ENCODE measurements at regions not wholly inside any gene's neighbourhood (a gene's known extent, or its start where the extent isn't known, plus 50 kb on each side); places are given as distances from the start of the nearest gene placed in this dataset.

GRCh38 chr18:45320724-45321123, 294.6 kb upstream of the SLC14A2 start:
- H3K4me3 ChIP-seq (ENCODE audit: low read depth, low read length, poor library complexity, severe bottlenecking), result no peak overlapping the region
- no TSS peak for BruUV-seq (replicated peaks)
- no peak overlapping the region for H3K27ac ChIP-seq (ENCODE audit: low read depth, low read length, poor library complexity, severe bottlenecking)
- no peaks in the 10 kb centered on the region for H3K4me1 ChIP-seq (ENCODE audit: insufficient read depth, low read length, poor library complexity, severe bottlenecking)
- intact Hi-C loops (cut with micrococcal nuclease; ENCODE audit: unreplicated experiment), result no loop called here
- ChIA-PET POLR2A (ENCODE audit: low non-redundant PET) (no interaction called here), CTCF (no interaction called here)
- no peaks in the 10 kb centered on the region for H3K9me3 ChIP-seq (ENCODE audit: low read depth, low read length, poor library complexity, severe bottlenecking)
- TF ChIP-seq CTCF (conservative IDR thresholded peaks at IDR 0.05; ENCODE audit: low read depth, low read length), result no peak
- no peak for TF ChIP-seq EZH2 (IDR thresholded peaks at IDR 0.05; ENCODE audit: borderline replicate concordance, low read depth, low read length, poor library complexity, severe bottlenecking)
- DNase-seq (ENCODE audit: low spot score), result no peak
- no peaks in the 10 kb centered on the region for H3K36me3 ChIP-seq (ENCODE audit: insufficient read depth, low read length, poor library complexity, severe bottlenecking)
- peaks cover 9% of the 10 kb centered on the region for H3K27me3 ChIP-seq (replicated peaks; ENCODE audit: insufficient read depth, low read depth, low read length, poor library complexity)

DNA sequence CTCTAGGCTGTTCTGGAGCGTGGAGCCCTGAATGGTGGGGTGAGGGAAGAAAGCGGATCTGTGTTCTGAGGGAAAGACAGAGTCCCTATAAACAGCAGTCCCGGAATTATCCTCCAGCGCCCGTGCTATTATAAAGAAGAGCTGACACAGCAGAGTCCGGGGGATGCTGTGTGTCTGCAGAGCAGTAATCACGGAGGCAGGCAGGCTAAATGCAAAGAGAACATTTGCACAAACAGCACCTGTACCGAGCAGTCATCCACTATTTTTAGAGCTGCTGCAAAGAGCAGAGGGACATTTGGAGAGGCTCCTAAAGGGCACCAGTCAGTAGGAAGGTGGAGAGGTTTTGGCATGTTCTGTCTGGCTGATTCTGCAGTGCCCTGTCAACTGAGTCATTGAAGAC, 293.8 kb upstream of the SLC14A2 start:
- BruUV-seq (replicated peaks), result no TSS peak
- no peaks in the 10 kb centered on the region for H3K9me3 ChIP-seq (ENCODE audit: low read depth, low read length, poor library complexity, severe bottlenecking)
- CTCF ChIA-PET, result no interaction called here
- no peaks in the 10 kb centered on the region for H3K36me3 ChIP-seq (ENCODE audit: insufficient read depth, low read length, poor library complexity, severe bottlenecking)
- POLR2A ChIA-PET (ENCODE audit: low non-redundant PET), result no interaction called here
- no peaks in the 10 kb centered on the region for H3K4me1 ChIP-seq (ENCODE audit: insufficient read depth, low read length, poor library complexity, severe bottlenecking)
- peaks cover 13% of the 10 kb centered on the region for H3K27me3 ChIP-seq (replicated peaks; ENCODE audit: insufficient read depth, low read depth, low read length, poor library complexity)
- intact Hi-C loops (cut with micrococcal nuclease; ENCODE audit: unreplicated experiment), result no loop called here
- no peak for TF ChIP-seq CTCF (conservative IDR thresholded peaks at IDR 0.05; ENCODE audit: low read depth, low read length)
- TF ChIP-seq EZH2 (IDR thresholded peaks at IDR 0.05; ENCODE audit: borderline replicate concordance, low read depth, low read length, poor library complexity, severe bottlenecking), result no peak
- H3K4me3 ChIP-seq (ENCODE audit: low read depth, low read length, poor library complexity, severe bottlenecking), result no peak overlapping the region
- no peak for DNase-seq (ENCODE audit: low spot score)
- no peak overlapping the region for H3K27ac ChIP-seq (ENCODE audit: low read depth, low read length, poor library complexity, severe bottlenecking)

GRCh38 chr18:45322343-45322742, 292.9 kb upstream of the SLC14A2 start:
- H3K36me3 ChIP-seq (ENCODE audit: insufficient read depth, low read length, poor library complexity, severe bottlenecking), result no peaks in the 10 kb centered on the region
- H3K9me3 ChIP-seq (ENCODE audit: low read depth, low read length, poor library complexity, severe bottlenecking), result no peaks in the 10 kb centered on the region
- CTCF ChIA-PET, result no interaction called here
- peaks cover 22% of the 10 kb centered on the region for H3K27me3 ChIP-seq (replicated peaks; ENCODE audit: insufficient read depth, low read depth, low read length, poor library complexity)
- no peaks in the 10 kb centered on the region for H3K4me1 ChIP-seq (ENCODE audit: insufficient read depth, low read length, poor library complexity, severe bottlenecking)
- POLR2A ChIA-PET (ENCODE audit: low non-redundant PET), result no interaction called here
- DNase-seq (ENCODE audit: low spot score), result no peak
- TF ChIP-seq CTCF (conservative IDR thresholded peaks at IDR 0.05; ENCODE audit: low read depth, low read length) (no peak), EZH2 (IDR thresholded peaks at IDR 0.05; ENCODE audit: borderline replicate concordance, low read depth, low read length, poor library complexity, severe bottlenecking) (no peak)
- no peak overlapping the region for H3K4me3 ChIP-seq (ENCODE audit: low read depth, low read length, poor library complexity, severe bottlenecking)
- no TSS peak for BruUV-seq (replicated peaks)
- intact Hi-C loops (cut with micrococcal nuclease; ENCODE audit: unreplicated experiment), result no loop called here
- no peak overlapping the region for H3K27ac ChIP-seq (ENCODE audit: low read depth, low read length, poor library complexity, severe bottlenecking)

All from A673 (cell line).